ENCODE measurements at regions not wholly inside any gene's neighbourhood (a gene's known extent, or its start where the extent isn't known, plus 50 kb on each side); places are given as distances from the start of the nearest gene placed in this dataset.
"Not testable (repeated sequence)": the region's sequence is repeated elsewhere in the genome, so short reads cannot be mapped to it uniquely, and the experiment has no call there.

GRCh38 chr7:57198801-57199200 is 66.6 kb upstream of the ZNF479 start:
- H3K9me3 Mint-ChIP-seq, result peaks cover 7% of the 10 kb centered on the region
- no peak for DNase-seq (ENCODE audit: low spot score)
- H3K27ac Mint-ChIP-seq, result no peak overlapping the region
- no peak overlapping the region for H3K4me3 Mint-ChIP-seq
- H3K36me3 Mint-ChIP-seq (ENCODE audit: low read depth), result no peaks in the 10 kb centered on the region
- no peaks in the 10 kb centered on the region for H3K27me3 Mint-ChIP-seq (ENCODE audit: low read depth)
- H3K4me1 Mint-ChIP-seq (ENCODE audit: low read depth), result no peaks in the 10 kb centered on the region

- Mint-ChIP-seq H3K4me1 (ENCODE audit: low read depth) (no peaks in the 10 kb centered on the region), H3K27ac (no peak overlapping the region), H3K9me3 (peaks cover 7% of the 10 kb centered on the region), H3K4me3 (no peak overlapping the region), H3K36me3 (ENCODE audit: low read depth) (no peaks in the 10 kb centered on the region), H3K27me3 (ENCODE audit: low read depth) (no peaks in the 10 kb centered on the region)
- no peak for DNase-seq (ENCODE audit: low spot score)
These were observed 67.0 kb upstream of the ZNF479 start for GRCh38 chr7:57199252-57199651.

GRCh38 chr7:57201021-57201894 is 69.0 kb upstream of the ZNF479 start:
- Mint-ChIP-seq H3K4me3 (no peak overlapping the region), H3K27ac (no peak overlapping the region), H3K4me1 (ENCODE audit: low read depth) (no peaks in the 10 kb centered on the region), H3K36me3 (ENCODE audit: low read depth) (no peaks in the 10 kb centered on the region), H3K9me3 (peaks cover 13% of the 10 kb centered on the region), H3K27me3 (ENCODE audit: low read depth) (no peaks in the 10 kb centered on the region)
- DNase-seq (ENCODE audit: low spot score), result no peak

GRCh38 chr7:57201895-57202210 is 69.6 kb upstream of the ZNF479 start:
- H3K27me3 Mint-ChIP-seq (ENCODE audit: low read depth), result no peaks in the 10 kb centered on the region
- H3K4me1 Mint-ChIP-seq (ENCODE audit: low read depth), result no peaks in the 10 kb centered on the region

GRCh38 chr7:57202274-57202673 is 70.0 kb upstream of the ZNF479 start:
- Mint-ChIP-seq H3K4me1 (ENCODE audit: low read depth) (no peaks in the 10 kb centered on the region), H3K36me3 (ENCODE audit: low read depth) (no peaks in the 10 kb centered on the region), H3K27me3 (ENCODE audit: low read depth) (no peaks in the 10 kb centered on the region), H3K9me3 (peaks cover 20% of the 10 kb centered on the region), H3K4me3 (no peak overlapping the region), H3K27ac (no peak overlapping the region)
- DNase-seq (ENCODE audit: low spot score), result no peak

More at GRCh38 chr7:57201895-57202210, 69.6 kb upstream of the ZNF479 start:
- DNase-seq (ENCODE audit: low spot score), result no peak
- peaks cover 18% of the 10 kb centered on the region for H3K9me3 Mint-ChIP-seq
- H3K36me3 Mint-ChIP-seq (ENCODE audit: low read depth), result no peaks in the 10 kb centered on the region
- no peak overlapping the region for H3K4me3 Mint-ChIP-seq
- H3K27ac Mint-ChIP-seq, result no peak overlapping the region

- H3K36me3 Mint-ChIP-seq (ENCODE audit: low read depth), result no peaks in the 10 kb centered on the region
- H3K4me1 Mint-ChIP-seq (ENCODE audit: low read depth), result no peaks in the 10 kb centered on the region
- H3K9me3 Mint-ChIP-seq, result peaks cover 28% of the 10 kb centered on the region
- H3K4me3 Mint-ChIP-seq, result no peak overlapping the region
- DNase-seq (ENCODE audit: low spot score), result no peak
- no peaks in the 10 kb centered on the region for H3K27me3 Mint-ChIP-seq (ENCODE audit: low read depth)
- no peak overlapping the region for H3K27ac Mint-ChIP-seq
These were observed 71.0 kb upstream of the ZNF479 start for GRCh38 chr7:57203161-57203791.

- H3K4me3 Mint-ChIP-seq; H3K4me1 Mint-ChIP-seq (ENCODE audit: low read depth); H3K27ac Mint-ChIP-seq; DNase-seq (ENCODE audit: low spot score); H3K27me3 Mint-ChIP-seq (ENCODE audit: low read depth); H3K36me3 Mint-ChIP-seq (ENCODE audit: low read depth): not testable (repeated sequence)
- H3K9me3 Mint-ChIP-seq, result peaks cover 33% of the 10 kb centered on the region
These were observed 71.6 kb upstream of the ZNF479 start for GRCh38 chr7:57203858-57204257.

GRCh38 chr7:57204411-57204811 is 72.2 kb upstream of the ZNF479 start:
- Mint-ChIP-seq H3K9me3 (peaks cover 39% of the 10 kb centered on the region), H3K36me3 (ENCODE audit: low read depth) (no peaks in the 10 kb centered on the region), H3K4me1 (ENCODE audit: low read depth) (no peaks in the 10 kb centered on the region), H3K27me3 (ENCODE audit: low read depth) (no peaks in the 10 kb centered on the region), H3K27ac (no peak overlapping the region), H3K4me3 (no peak overlapping the region)
- no peak for DNase-seq (ENCODE audit: low spot score)

- Mint-ChIP-seq H3K4me1 (ENCODE audit: low read depth) (no peaks in the 10 kb centered on the region), H3K27ac (no peak overlapping the region), H3K36me3 (ENCODE audit: low read depth) (no peaks in the 10 kb centered on the region), H3K9me3 (peaks cover 44% of the 10 kb centered on the region), H3K27me3 (ENCODE audit: low read depth) (no peaks in the 10 kb centered on the region), H3K4me3 (no peak overlapping the region)
- DNase-seq (ENCODE audit: low spot score), result no peak
These were observed 72.8 kb upstream of the ZNF479 start for GRCh38 chr7:57205000-57205399.

GRCh38 chr7:57207836-57208235 is 75.6 kb upstream of the ZNF479 start:
- Mint-ChIP-seq H3K36me3 (ENCODE audit: low read depth) (no peaks in the 10 kb centered on the region), H3K27ac (no peak overlapping the region), H3K4me1 (ENCODE audit: low read depth) (no peaks in the 10 kb centered on the region), H3K4me3 (no peak overlapping the region), H3K27me3 (ENCODE audit: low read depth) (no peaks in the 10 kb centered on the region), H3K9me3 (peaks cover 47% of the 10 kb centered on the region)
- DNase-seq (ENCODE audit: low spot score), result no peak

GRCh38 chr7:57210212-57210611 is 78.0 kb upstream of the ZNF479 start:
- H3K9me3 Mint-ChIP-seq, result peaks cover 59% of the 10 kb centered on the region
- DNase-seq (ENCODE audit: low spot score), result no peak
- no peak overlapping the region for H3K27ac Mint-ChIP-seq
- H3K4me3 Mint-ChIP-seq, result no peak overlapping the region
- H3K27me3 Mint-ChIP-seq (ENCODE audit: low read depth), result no peaks in the 10 kb centered on the region
- no peaks in the 10 kb centered on the region for H3K36me3 Mint-ChIP-seq (ENCODE audit: low read depth)
- H3K4me1 Mint-ChIP-seq (ENCODE audit: low read depth), result no peaks in the 10 kb centered on the region

- Mint-ChIP-seq H3K9me3 (peaks cover 65% of the 10 kb centered on the region), H3K36me3 (ENCODE audit: low read depth) (no peaks in the 10 kb centered on the region), H3K27ac (no peak overlapping the region), H3K4me1 (ENCODE audit: low read depth) (no peaks in the 10 kb centered on the region), H3K27me3 (ENCODE audit: low read depth) (no peaks in the 10 kb centered on the region), H3K4me3 (no peak overlapping the region)
- DNase-seq (ENCODE audit: low spot score), result no peak
These were observed 78.6 kb upstream of the ZNF479 start for GRCh38 chr7:57210871-57211270.

GRCh38 chr7:57211428-57212100 is 79.3 kb upstream of the ZNF479 start:
- Mint-ChIP-seq H3K4me3 (no peak overlapping the region), H3K9me3 (peaks cover 66% of the 10 kb centered on the region), H3K27ac (no peak overlapping the region), H3K36me3 (ENCODE audit: low read depth) (no peaks in the 10 kb centered on the region), H3K27me3 (ENCODE audit: low read depth) (no peaks in the 10 kb centered on the region), H3K4me1 (ENCODE audit: low read depth) (no peaks in the 10 kb centered on the region)
- no peak for DNase-seq (ENCODE audit: low spot score)

- Mint-ChIP-seq H3K4me3 (no peak overlapping the region), H3K27me3 (ENCODE audit: low read depth) (no peaks in the 10 kb centered on the region), H3K36me3 (ENCODE audit: low read depth) (no peaks in the 10 kb centered on the region), H3K4me1 (ENCODE audit: low read depth) (no peaks in the 10 kb centered on the region), H3K9me3 (peaks cover 69% of the 10 kb centered on the region), H3K27ac (no peak overlapping the region)
- no peak for DNase-seq (ENCODE audit: low spot score)
These were observed 83.2 kb upstream of the ZNF479 start for GRCh38 chr7:57215423-57215822.
